MM.1S (cell line): ENCODE measurements at regions not wholly inside any gene's neighbourhood (a gene's known extent, or its start where the extent isn't known, plus 50 kb on each side); places are given as distances from the start of the nearest gene placed in this dataset.
A peak's percentile ranks its signal among the peaks of the same experiment; 100 is the strongest.

ENCODE experiments used
- EZH2 ChIP-seq: fragments of 300-600 bp; sonication (generic); optimal IDR thresholded peaks from 2 replicates; pipeline ENCODE3; 2017; ENCODE audit warnings: low read depth, mild to moderate bottlenecking, antibody characterized with exemption, low read length, mixed read lengths
- EZH2phosphoT487 ChIP-seq: fragments of 300-600 bp; sonication (generic); IDR thresholded peaks from 2 replicates; pipeline ENCODE4 v1.6.1; 2018; ENCODE audit warnings: antibody characterized with exemption, low read length
- TF ChIP-seq, protein P1 (sequence below): fragments of 300-600 bp; sonication (generic); IDR thresholded peaks from 2 replicates; pipeline ENCODE4 v1.5.1; 2016; ENCODE audit warnings: antibody characterized with exemption, low read length, mixed read lengths

DNA sequence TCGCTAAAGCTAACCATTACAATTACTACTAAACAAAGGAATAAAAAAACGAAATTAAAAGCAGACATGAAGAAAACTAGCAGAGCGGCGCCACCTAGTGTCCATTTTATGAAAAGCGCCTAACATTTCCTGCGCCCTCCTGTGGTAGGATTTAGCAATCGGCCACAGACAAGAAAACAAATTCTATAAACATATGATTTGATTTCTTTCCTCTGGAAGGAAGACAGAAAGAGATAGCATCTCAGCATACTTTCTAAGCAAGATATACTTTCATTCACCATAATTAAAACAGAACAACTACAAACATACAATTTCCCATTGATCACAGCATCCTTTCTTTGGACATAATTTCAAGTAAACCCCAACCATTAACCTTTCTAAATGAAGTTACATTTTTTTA is 337.7 kb upstream of the NPVF start:
- TF ChIP-seq, protein P1, sequence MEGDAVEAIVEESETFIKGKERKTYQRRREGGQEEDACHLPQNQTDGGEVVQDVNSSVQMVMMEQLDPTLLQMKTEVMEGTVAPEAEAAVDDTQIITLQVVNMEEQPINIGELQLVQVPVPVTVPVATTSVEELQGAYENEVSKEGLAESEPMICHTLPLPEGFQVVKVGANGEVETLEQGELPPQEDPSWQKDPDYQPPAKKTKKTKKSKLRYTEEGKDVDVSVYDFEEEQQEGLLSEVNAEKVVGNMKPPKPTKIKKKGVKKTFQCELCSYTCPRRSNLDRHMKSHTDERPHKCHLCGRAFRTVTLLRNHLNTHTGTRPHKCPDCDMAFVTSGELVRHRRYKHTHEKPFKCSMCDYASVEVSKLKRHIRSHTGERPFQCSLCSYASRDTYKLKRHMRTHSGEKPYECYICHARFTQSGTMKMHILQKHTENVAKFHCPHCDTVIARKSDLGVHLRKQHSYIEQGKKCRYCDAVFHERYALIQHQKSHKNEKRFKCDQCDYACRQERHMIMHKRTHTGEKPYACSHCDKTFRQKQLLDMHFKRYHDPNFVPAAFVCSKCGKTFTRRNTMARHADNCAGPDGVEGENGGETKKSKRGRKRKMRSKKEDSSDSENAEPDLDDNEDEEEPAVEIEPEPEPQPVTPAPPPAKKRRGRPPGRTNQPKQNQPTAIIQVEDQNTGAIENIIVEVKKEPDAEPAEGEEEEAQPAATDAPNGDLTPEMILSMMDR = peak; percentile 100
- TF ChIP-seq EZH2phosphoT487 = no peak
- no peak for TF ChIP-seq EZH2
